Smooth muscle cell (in vitro differentiated cells): ENCODE measurements at regions not wholly inside any gene's neighbourhood (a gene's known extent, or its start where the extent isn't known, plus 50 kb on each side); places are given as distances from the start of the nearest gene placed in this dataset.
A peak's percentile ranks its signal among the peaks of the same experiment; 100 is the strongest.
"Not testable (repeated sequence)": the region's sequence is repeated elsewhere in the genome, so short reads cannot be mapped to it uniquely, and the experiment has no call there.

Experiments used
- DNase-seq: peaks from one replicate; lab custom pipeline; 2025; ENCODE audit not compliant: unreplicated experiment; lab: John Stamatoyannopoulos, UW
- H2AFZ ChIP-seq: fragments of 200-600 bp; sonication (generic); 2 replicates; pipeline ENCODE4 v1.6.0; 2016; ENCODE audit warnings: antibody characterized with exemption, low read depth, mild to moderate bottlenecking
- H3F3A ChIP-seq: fragments of 200-600 bp; sonication (generic); 2 replicates; pipeline ENCODE4 v1.6.0; 2017; ENCODE audit warnings: antibody characterized with exemption, low read depth
- H3K27ac ChIP-seq: fragments of 200-600 bp; sonication (generic); 2 replicates; pipeline ENCODE4 v1.5.1; 2016; ENCODE audit warnings: low read depth, mild to moderate bottlenecking
- H3K27me3 ChIP-seq: fragments of 200-600 bp; sonication (generic); 2 replicates; pipeline ENCODE4 v1.6.1; 2016; ENCODE audit warnings: low read depth, mild to moderate bottlenecking
- H3K36me3 ChIP-seq: fragments of 200-600 bp; sonication (generic); 2 replicates; pipeline ENCODE4 v1.5.1; 2016; ENCODE audit warnings: low read depth
- H3K4me1 ChIP-seq: fragments of 200-600 bp; sonication (generic); 2 replicates; pipeline ENCODE4 v1.5.1; 2016; ENCODE audit warnings: low read depth
- H3K4me2 ChIP-seq: fragments of 200-600 bp; sonication (generic); 2 replicates; pipeline ENCODE4 v1.6.0; 2016; ENCODE audit warnings: mild to moderate bottlenecking
- H3K4me3 ChIP-seq: fragments of 200-600 bp; sonication (generic); 2 replicates; pipeline ENCODE4 v1.5.1; 2016; ENCODE audit warnings: mild to moderate bottlenecking
- H3K79me2 ChIP-seq: fragments of 200-600 bp; sonication (generic); 2 replicates; pipeline ENCODE4 v1.6.0; 2016; ENCODE audit warnings: low read depth, mild to moderate bottlenecking
- H3K9ac ChIP-seq: fragments of 200-600 bp; sonication (generic); 2 replicates; pipeline ENCODE4 v1.6.0; 2016; ENCODE audit warnings: low read depth
- H3K9me3 ChIP-seq: fragments of 200-600 bp; sonication (generic); replicated peaks from 2 replicates; pipeline ENCODE4 v1.5.1; 2016; ENCODE audit warnings: low read depth
- H4K20me1 ChIP-seq: fragments of 200-600 bp; sonication (generic); 2 replicates; pipeline ENCODE4 v1.6.0; 2016; ENCODE audit warnings: low read depth
- WGBS: methylation state at CpG from one replicate; pipeline ENCODE4 v1.1.7; 2016; ENCODE audit warnings: low lambda C conversion rate; 5-methylcytosine and 5-hydroxymethylcytosine counted together
- TF ChIP-seq, protein P1 (sequence below): fragments of 200-600 bp; sonication (generic); IDR thresholded peaks from 2 replicates; pipeline ENCODE4 v1.5.1; 2017; ENCODE audit warnings: borderline replicate concordance, mild to moderate bottlenecking, antibody characterized with exemption; ENCODE audit not compliant: insufficient read depth, poor library complexity, severe bottlenecking

DNA sequence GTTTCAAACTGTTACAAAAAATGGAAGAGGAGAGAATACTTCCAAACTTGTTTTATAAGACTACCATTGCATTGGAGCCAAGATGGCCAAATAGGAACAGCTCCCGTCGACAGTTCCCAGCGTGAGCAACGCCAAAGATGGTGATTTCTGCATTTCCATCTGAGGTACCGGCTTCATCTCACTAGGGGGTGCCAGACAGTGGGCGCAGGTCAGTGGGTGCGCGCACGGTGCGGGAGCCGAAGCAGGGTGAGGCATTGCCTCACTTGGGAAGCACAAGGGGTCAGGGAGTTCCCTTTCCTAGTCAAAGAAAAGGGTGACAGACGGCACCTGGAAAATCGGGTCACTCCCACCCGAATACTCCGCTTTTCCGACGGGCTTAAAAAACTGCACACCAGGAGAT, 149.7 kb upstream of the POF1B start:
- peak overlapping the region; percentile 44 for H3K4me2 ChIP-seq
- not testable (repeated sequence) for H4K20me1 ChIP-seq, H3K9me3 ChIP-seq, H3K9ac ChIP-seq, DNase-seq, H3K27me3 ChIP-seq, H3K4me1 ChIP-seq, H3F3A ChIP-seq, H3K36me3 ChIP-seq, H3K27ac ChIP-seq, H3K79me2 ChIP-seq, H2AFZ ChIP-seq
- H3K4me3 ChIP-seq: peak overlapping the region; percentile 23
- TF ChIP-seq, protein P1, sequence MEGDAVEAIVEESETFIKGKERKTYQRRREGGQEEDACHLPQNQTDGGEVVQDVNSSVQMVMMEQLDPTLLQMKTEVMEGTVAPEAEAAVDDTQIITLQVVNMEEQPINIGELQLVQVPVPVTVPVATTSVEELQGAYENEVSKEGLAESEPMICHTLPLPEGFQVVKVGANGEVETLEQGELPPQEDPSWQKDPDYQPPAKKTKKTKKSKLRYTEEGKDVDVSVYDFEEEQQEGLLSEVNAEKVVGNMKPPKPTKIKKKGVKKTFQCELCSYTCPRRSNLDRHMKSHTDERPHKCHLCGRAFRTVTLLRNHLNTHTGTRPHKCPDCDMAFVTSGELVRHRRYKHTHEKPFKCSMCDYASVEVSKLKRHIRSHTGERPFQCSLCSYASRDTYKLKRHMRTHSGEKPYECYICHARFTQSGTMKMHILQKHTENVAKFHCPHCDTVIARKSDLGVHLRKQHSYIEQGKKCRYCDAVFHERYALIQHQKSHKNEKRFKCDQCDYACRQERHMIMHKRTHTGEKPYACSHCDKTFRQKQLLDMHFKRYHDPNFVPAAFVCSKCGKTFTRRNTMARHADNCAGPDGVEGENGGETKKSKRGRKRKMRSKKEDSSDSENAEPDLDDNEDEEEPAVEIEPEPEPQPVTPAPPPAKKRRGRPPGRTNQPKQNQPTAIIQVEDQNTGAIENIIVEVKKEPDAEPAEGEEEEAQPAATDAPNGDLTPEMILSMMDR: peak; percentile 13
- WGBS: 79% methylated on average over 17 of the region's 17 CpGs

DNA sequence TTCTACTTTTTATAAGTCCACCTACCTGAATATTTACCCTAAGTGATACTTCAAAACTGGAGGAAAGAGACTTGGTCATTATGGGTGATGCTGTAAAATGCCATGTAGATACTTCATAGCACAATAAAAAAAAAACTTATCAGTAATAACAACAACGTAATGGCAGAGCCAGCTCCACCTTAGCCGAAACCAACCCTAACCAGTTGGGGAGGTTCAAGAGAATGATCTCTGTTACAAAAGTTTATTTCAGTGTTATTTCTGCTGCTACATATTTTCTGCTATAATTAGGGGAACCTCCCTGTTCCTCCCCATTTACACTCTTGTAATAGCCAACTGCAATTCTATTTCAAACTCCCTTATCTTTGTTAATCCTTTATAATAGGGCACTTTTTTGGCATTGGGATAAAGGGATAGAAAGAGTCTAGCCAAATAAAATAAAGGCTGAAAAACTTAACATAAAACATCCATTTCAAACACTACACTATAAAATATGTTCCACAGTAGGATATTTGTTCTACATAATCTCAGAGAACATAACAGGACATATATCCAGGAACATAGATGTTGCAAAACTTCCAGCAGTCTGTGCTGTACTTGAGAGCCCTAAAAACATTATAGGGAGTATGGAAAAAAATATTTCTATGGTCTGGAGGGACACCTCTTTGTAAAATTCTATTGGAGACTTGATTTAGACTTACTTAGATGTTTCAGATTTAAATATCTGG, 138.7 kb upstream of the POF1B start:
- Histone ChIP-seq H4K20me1 (no peaks in the 10 kb centered on the region), H3K4me2 (no peak overlapping the region), H3K27me3 (no peaks in the 10 kb centered on the region), H3K27ac (no peak overlapping the region), H3K36me3 (no peaks in the 10 kb centered on the region), H3K79me2 (no peaks in the 10 kb centered on the region), H3K4me3 (no peak overlapping the region), H2AFZ (no peak overlapping the region), H3F3A (no peaks in the 10 kb centered on the region), H3K9ac (no peak overlapping the region), H3K9me3 (no peaks in the 10 kb centered on the region), H3K4me1 (no peaks in the 10 kb centered on the region)
- WGBS: 77% methylated on average over 2 of the region's 2 CpGs
- TF ChIP-seq, protein P1: no peak
- DNase-seq: no peak

- Histone ChIP-seq H3K9me3 (no peaks in the 10 kb centered on the region), H3F3A (no peaks in the 10 kb centered on the region), H3K27ac (no peak overlapping the region), H3K4me1 (no peaks in the 10 kb centered on the region), H3K36me3 (no peaks in the 10 kb centered on the region), H3K9ac (no peak overlapping the region), H3K79me2 (no peaks in the 10 kb centered on the region), H4K20me1 (no peaks in the 10 kb centered on the region), H3K27me3 (no peaks in the 10 kb centered on the region), H3K4me2 (no peak overlapping the region), H3K4me3 (no peak overlapping the region), H2AFZ (no peak overlapping the region)
- 60% methylated on average over 3 of the region's 3 CpGs for WGBS
- DNase-seq: no peak
- TF ChIP-seq, protein P1: no peak
Observed at GRCh38 chrX:85516131-85516530, 136.7 kb upstream of the POF1B start.

DNA sequence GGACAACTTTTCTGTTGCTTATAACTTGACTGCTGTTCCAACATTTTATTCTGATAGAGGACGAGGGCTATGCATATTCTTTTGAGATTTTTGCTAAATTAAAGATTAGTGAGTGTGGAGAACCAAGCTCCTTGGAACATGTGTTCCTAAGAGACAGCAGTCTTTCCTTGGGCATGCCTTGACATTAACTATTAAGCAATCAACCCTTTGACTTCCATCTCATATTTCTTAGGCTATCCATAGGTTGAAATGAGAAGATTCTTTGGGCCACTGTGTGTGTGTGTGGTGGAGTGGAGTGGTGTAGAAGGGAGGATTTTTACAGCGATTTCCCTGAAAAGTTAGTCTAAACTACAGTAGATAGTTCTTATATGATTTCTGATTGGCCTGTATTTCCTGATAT, 127.4 kb upstream of the POF1B start:
- Histone ChIP-seq H3K27ac (no peak overlapping the region), H2AFZ (no peak overlapping the region), H3K27me3 (no peaks in the 10 kb centered on the region), H4K20me1 (no peaks in the 10 kb centered on the region), H3K4me3 (no peak overlapping the region), H3K4me1 (no peaks in the 10 kb centered on the region), H3K36me3 (no peaks in the 10 kb centered on the region), H3K9me3 (no peaks in the 10 kb centered on the region), H3K9ac (no peak overlapping the region), H3F3A (no peaks in the 10 kb centered on the region), H3K4me2 (no peak overlapping the region), H3K79me2 (no peaks in the 10 kb centered on the region)
- TF ChIP-seq, protein P1: no peak
- no peak for DNase-seq
- 75% methylated on average over 2 of the region's 2 CpGs for WGBS
